NOMO-1 (cell line): ENCODE measurements at regions not wholly inside any gene's neighbourhood (a gene's known extent, or its start where the extent isn't known, plus 50 kb on each side); places are given as distances from the start of the nearest gene placed in this dataset.
"Not testable (repeated sequence)": the region's sequence is repeated elsewhere in the genome, so short reads cannot be mapped to it uniquely, and the experiment has no call there.

Experiments used
- DNase-seq, 2 experiments: peaks; one replicate each; lab custom pipeline; 2025; ENCODE audit not compliant: unreplicated experiment in 2 of 2; lab: John Stamatoyannopoulos, UW

GRCh38 chr2:18050001-18050400, 171.5 kb downstream of the KCNS3 start:
- no peak for DNase-seq

GRCh38 chr2:18049325-18049724, 170.9 kb downstream of the KCNS3 start:
- no peak for DNase-seq

- DNase-seq: no peak
Observed at GRCh38 chr2:18047896-18048657, 169.6 kb downstream of the KCNS3 start.

- DNase-seq: no peak
Observed at GRCh38 chr2:18047213-18047611, 168.7 kb downstream of the KCNS3 start.

GRCh38 chr2:18046558-18047212, 168.2 kb downstream of the KCNS3 start:
- peak; percentile 7 to 32 for DNase-seq

GRCh38 chr2:18046017-18046416, 167.6 kb downstream of the KCNS3 start:
- no peak for DNase-seq

GRCh38 chr2:18045230-18045629, 166.8 kb downstream of the KCNS3 start:
- no peak for DNase-seq

- not testable (repeated sequence) for DNase-seq
Observed at GRCh38 chr2:18017381-18017780, 138.9 kb downstream of the KCNS3 start.

GRCh38 chr2:18009891-18010290, 131.4 kb downstream of the KCNS3 start:
- no peak for DNase-seq

- DNase-seq: no peak
Observed at GRCh38 chr2:18005411-18005810, 126.9 kb downstream of the KCNS3 start.

- no peak for DNase-seq
Observed at GRCh38 chr2:18001671-18002070, 123.2 kb downstream of the KCNS3 start.

- no peak for DNase-seq
Observed at GRCh38 chr2:17996978-17997377, 118.5 kb downstream of the KCNS3 start.

- DNase-seq: no peak
Observed at GRCh38 chr2:17995593-17995992, 117.1 kb downstream of the KCNS3 start.
